Activated CD4-positive, alpha-beta T cell treated with anti-CD3 and anti-CD28 coated beads, Interleukin-2, Interleukin-6, amounts not matched to agents 100 ng/mL and 50 ng/mL, durations not matched to agents 16 hours and 8 hours (primary cell): ENCODE measurements at regions not wholly inside any gene's neighbourhood (a gene's known extent, or its start where the extent isn't known, plus 50 kb on each side); places are given as distances from the start of the nearest gene placed in this dataset.

Source experiments
- DNase-seq: peaks from one replicate; pipeline ENCODE4 v3.0.0-alpha.2; 2020

DNA sequence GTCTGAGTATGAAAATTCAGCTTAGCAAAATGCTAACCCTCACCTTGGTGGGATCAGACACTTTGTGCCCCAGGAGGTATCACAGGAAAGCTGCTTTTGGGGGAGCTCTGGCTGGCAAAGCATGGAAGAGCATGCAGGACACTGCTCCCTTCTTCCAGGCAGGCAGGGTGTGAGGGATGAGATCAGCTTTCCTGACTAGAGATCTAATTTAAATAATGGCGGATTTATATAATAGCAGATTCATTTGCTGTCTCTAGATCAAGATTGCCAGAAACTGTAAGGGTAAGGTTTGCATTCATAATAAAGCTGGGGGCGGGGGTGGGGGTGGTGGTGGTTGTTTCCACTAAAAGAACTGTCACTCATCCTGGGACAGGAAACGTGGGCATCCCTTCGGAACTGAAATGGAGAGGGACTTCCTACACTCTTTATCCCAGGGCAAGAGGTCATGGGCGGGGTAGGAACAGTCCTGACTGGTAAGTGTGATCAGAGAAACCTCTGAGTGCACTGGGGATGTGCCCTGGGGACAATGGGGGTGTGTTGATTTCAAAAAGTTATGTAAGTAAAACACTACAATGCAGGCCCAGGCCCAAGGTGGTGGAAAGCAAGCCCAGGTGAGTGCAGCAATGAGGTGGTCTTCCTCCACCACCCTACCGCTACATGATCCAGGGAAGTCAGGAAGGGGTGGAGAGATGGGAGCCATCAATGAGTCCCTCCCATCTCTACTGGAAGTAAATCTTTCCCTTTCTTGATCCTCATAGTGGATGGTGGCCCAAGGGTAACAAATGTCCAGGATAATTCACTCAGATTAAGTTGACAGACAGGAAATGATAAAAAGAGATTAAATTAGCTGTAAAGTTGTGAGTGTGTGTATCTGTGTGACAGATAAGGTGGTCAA, 171.4 kb upstream of the SERPINE2 start:
- no peak for DNase-seq

DNA sequence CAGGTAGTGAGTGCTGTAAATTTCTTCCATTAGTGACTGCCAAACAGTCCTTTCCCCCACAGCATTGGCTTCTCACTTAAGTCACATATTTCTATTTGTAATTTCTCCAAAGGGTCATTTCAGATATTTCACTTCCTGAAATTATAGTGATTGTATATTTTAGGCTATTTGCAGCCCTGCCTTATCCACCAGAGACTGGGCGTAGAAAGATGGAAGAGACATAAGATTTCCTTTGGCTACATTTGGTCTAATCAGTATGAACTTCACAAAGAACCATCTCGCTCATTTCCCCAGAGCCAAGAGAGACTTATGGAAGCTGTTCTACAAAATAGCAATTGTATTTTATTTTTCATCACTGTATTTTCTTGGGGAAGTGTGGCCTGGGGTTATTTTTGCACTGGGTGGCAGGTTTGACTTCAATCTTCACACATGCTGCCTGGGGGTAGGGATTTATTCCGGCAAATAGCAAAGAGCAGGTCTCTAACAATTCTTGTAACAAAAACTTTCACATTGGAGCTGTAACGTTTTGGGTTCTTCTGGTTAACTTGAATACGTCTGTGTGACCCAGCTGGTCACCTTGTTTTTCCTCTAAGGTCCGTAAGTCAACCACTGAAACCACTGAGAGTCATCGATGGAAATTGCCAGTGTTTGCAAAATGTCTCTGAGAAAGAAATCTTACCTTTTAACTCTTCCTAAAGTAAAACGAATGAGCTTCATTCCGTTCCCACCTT, 170.6 kb upstream of the SERPINE2 start:
- no peak for DNase-seq

DNA sequence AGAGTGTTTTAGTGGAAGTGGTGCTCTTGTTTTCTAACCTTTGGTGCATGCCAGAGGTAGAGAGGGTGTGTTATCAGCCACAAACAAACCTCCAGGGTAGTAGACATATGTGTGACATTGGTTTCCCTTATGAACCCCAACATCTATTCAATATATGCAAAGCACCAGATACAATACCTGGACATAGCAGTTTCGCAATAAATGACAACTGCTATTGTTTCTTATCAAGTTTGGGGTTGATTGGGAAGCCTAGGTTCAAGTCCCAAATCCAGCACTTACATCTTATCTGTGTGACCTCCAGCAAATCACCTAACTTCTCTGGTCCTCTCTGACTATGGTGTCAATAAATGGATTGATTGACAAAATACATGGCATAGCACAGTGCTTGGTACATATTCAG, 169.4 kb upstream of the SERPINE2 start:
- DNase-seq, result no peak

DNA sequence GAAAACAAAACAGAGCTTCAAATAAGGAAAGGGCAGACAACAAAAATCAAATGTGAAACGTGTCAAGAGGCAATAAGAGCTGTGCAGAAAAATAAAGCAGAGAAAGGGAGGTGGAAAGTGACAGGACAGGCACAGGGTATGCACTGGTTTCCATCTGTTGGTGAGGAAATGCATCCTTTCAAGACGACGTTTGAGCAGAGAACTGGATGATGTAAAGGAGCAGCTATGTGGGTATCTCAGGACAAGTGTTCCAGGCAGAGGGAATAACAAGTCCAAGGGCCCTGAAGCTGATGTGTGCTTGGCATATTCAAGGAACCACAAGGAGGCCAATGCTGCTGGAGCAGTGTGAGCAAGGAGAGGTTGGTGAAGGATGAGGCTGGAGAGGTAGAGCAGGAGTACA, 168.9 kb upstream of the SERPINE2 start:
- DNase-seq, result no peak

DNA sequence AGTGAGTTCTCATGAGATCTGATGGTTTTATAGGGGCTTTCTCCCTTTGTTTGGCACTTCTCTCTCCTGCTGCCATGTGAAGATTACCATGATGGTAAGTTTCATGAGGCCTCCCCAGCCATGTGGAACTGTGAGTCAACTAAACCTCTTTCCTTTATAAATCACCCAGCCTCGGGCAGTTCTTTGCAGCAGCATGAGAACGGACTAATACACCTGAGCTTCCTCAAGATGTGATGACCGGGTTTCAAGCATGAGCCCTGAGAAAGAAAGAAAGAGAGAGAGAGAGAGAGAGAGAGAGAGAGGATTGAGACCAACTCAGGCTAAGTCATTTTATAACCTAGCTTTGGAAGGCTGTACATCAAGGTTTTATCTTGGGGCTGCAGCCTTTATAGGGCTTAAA, 167.7 kb upstream of the SERPINE2 start:
- no peak for DNase-seq

DNA sequence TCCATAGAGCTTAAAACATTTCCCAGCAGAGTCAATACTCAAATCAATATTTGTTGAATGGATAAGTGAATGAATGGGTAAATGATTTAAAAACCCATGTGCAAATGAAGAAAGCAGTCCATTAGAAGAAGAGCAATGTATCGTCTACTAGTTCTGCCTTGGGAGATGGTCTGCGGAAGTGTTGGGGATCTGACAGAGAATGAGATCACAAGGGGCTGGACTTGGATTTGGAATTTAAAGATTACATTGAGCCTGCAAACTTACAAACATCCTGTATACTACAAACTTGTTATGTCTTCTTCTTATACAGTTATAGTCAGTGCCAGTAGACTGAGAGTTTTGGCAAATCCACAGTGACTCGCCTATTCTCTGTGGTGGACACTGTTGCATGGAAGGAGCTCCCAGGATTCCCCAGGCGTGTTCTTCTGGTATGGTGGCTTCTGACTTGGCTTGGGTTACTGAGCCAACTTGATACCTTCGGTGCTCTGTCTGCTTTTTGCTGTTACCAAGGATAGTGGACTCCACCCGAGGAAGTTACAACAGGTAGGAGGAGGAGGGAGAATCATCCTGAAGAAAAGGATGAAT, 163.3 kb upstream of the SERPINE2 start:
- DNase-seq, result no peak

DNA sequence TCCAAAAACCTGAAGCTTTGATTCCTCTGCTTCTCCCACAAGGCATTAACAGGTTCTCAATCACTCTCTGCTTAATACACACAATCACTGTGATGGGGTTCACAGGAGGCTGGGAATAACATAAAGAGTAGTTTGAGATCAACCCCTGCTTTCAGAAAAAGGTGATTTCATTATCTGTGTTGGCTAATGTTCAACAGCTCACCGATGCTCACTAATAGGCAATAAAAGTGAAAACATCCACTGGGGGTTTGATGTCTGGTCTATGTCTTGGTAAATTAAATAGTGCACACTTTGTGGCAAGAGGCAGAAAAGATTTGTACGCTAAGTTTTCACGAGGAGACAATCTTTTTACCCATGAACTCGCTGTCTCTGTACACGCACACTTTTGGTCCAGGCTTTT, 159.3 kb upstream of the SERPINE2 start:
- no peak for DNase-seq

DNA sequence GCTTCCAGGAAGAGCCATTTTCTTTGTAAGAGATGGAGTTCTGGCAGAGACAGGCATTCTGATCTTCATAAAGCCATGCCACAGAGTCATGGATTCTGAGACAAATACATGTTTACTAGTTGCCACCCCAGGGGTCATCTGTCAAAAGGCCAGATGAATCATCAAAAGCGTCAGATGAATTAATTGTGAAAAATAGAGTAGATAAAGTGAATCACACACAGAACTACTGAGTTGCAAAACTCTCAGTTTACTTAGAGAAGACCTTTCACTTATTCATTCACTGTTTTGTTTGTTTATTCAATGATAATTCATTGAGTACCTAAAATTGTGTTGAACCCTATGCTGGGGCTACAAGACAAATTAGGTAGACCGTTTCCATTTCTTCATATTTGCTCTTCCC, 157.7 kb upstream of the SERPINE2 start:
- no peak for DNase-seq

DNA sequence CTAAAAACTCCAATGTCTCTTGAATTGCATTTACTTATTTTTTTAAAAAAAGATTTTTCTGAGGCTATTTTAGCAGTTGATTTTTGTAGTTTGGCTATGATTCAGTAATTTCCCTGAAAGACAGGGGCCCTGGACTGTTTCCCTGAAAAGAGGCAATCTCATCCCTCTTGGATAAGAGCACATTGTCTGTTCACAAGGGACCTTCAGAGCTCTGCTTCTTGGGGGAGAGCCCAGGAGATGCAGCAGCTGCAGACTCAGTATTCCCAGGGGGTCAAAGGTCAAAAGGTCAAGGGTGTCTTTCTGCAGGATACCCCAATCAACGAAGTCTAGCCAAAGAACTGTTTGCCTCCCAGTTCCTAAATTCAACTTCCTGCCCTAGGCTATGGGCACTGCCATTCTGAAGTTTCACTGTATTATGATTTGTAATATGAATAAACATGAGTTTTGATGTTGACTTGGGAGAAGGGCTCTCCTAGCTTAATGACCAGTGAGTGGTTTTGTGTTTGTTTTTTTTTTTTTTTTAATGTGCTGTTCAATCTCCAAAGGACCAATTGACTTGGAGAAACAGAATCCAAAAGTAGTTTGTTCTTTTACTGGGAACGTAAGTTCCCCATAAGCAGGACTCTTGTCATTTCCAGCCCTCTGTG, 157.0 kb upstream of the SERPINE2 start:
- no peak for DNase-seq

DNA sequence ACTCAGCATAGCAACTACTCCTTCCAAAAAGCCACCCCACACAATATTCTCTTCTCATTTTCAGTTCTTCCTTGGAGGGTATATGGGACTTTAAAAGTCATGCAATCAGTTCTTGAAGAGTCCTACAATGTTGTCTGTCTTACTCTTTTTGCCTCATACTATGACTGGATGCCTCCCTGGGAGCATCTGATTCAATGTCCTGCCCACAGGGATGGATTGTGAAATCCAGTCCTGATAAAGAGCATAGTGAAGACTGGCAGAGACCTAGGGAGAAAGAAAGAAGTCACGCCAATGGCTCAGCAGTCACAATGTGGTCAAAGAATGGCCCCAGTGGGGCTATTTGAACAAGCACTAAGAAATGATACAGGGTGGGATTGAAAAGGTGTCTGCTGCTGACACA, 155.1 kb upstream of the SERPINE2 start:
- DNase-seq, result no peak

DNA sequence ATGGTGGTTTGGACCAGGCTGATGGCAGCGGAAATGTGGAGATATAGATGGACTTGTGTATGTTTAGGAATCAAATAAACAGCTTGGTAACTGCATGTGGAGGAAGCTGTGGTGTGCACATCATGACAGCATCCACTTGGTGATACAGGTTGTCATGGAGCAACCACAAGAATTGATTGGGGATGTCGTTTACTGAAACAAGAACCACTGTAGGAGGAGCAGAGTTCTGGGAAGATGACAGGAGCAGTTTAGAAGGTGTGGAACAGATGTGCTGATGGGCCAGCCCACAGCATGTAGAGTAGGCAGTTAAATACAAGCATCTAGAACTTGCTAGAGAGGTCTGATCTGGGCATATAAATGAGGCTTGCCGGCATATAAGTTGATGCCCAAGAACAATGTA, 152.4 kb upstream of the SERPINE2 start:
- no peak for DNase-seq

DNA sequence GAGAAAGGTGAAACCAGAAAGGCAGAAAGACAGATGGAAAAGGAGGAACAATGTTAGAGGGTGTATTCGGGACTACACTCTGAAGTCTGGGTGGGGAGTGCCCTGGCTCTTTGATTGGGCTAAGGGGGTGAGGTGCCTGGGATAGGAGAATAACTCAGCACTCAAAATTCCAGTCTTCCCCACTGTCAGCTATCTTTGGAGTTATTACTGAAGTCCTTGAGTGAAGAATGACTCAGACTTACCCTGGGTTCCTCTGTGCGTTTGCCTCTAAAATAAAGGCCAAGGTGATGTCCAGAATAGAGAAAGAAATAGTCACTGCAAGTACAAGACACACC, 151.8 kb upstream of the SERPINE2 start:
- DNase-seq, result no peak

DNA sequence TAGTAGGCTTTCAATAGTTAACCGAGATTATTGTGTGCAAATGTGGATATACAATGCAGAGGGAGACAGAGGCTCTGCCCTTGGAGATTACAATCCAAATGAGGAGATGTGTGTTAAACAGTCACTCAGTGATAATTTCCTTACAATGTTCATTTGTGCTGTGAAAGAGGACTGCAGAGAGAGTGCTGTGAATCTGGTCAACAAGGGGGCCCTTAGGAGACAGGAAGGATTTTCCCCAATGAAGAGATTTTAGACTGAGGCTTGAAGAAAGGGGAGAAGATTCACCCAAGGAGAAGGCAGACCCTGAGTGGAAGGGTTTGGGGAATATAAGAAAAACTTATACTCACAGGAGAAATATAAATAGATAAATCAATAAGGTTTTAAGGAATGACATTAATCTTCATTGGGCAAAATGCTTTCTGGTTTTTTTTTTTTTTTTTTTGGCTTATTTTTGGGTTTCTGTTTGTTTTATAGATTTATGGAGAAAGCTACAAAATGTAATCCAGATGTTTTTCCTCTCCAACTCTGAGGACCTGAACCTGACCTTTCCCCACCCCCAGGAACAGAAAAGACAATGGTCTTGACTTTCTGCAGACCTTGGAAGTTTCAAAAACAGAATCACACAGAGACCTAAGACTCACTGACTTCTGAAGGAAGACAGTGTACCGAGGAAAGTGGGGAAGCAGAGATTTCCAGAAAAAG, 151.3 kb upstream of the SERPINE2 start:
- no peak for DNase-seq

DNA sequence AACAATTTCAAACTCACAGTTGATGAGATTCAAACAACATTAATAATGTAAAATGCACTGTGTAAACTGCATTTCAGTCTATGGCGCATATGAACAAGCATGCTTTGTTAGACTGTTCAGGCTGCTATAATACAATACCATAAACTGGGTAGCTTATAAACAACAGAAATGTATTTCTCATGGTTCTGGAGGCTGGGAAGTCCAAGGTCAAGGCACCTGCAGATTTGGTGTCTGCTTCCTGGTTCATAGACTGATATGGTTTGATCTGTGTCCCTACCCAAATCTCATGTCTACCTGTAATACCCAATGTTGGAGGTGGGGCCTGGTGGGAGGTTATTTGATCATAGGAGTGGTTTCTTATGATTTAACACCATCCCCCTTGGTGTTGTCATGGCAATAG, 148.1 kb upstream of the SERPINE2 start:
- no peak for DNase-seq

DNA sequence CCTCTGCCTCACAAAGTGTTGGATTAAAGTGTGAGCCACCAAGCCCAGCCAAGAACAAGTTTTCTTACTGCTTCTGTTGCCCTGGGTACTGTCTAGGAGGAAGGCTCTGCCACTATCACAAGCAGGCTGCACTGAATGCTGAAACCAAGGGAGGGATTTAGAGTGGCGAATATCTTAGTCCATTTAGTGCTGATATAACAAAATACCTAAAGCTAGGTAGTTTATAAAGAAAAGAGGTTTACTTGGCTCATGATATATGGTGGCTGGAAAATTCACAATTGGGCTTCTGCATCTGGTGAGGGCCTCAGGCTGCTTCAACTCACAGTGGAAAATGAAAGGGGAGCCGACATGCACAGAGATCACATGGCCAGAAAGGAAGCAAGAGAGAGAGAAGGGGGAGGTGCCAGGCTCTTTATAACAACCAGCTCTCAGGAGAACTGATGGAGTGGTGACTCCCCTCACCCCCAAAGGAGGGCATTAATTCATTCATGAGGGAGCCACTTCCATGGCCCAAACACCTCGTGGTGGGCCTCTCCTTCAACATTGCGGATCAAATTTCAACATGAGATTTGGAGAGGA, 146.0 kb upstream of the SERPINE2 start:
- DNase-seq, result no peak

DNA sequence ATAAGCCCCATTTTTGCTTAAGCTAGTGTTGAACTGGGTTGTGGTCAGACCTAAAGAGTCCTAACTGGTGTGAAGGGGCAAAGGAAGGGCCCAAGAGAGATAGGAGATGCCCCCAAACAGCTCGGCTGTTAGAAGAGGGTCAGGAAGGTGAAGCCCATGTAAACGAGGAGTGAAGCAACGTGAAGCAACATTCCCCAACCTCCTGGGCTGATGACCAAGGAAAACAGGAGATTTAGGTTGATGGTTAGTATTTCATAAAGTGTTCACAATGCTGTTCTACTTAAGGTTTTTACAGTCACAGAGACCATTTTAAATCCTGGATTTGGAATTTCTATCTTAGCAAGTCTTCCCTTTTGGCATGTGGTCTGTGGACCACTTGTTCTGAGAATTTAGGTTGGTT, 144.0 kb upstream of the SERPINE2 start:
- DNase-seq, result no peak

DNA sequence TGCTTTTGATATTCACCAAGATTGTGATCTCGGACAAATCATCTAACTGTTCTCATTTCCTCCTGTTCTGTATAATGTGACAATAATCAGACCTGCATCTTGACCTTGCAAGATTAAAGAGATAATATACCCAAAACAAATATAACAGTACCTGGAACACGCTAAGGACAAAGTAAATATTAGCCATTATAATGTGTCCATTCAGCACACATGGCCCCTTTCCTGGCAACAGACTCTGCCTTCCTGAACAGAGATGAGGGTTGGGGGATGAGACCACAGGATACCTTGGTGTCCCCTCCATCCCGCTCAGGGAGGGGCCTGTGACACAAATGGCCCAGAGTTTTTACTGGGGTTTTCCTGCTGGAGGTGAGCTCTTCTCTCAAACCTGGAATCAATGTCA, 143.4 kb upstream of the SERPINE2 start:
- DNase-seq, result no peak

DNA sequence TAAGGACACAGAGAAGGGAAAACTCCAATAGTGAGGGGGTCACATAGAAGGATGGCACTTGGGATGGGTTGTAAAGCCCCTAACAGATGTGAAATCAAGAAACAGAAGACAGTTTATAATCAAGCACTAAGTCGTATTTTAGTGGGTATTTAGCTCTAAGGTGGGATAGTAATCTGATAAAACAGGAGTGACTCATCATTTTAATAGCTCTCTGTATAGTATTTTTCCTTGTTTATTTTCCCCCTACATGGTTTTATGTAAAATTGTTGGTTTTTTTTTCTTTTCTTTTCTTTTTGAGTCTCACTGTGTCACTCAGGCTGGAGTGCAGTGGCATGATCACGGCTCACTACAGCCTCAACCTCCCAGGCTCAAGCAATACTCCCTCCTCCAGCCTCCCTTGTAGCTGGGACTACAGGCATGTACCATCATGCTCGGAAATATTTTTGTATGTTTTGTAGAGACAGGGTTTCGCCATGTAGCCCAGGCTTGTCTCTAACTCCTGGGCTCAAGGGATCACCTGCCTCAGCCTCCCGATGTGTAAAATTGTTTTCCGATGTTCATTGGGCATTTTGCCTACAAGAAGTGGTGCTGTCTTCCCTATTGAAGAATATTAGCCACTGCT, 142.6 kb upstream of the SERPINE2 start:
- DNase-seq, result no peak

DNA sequence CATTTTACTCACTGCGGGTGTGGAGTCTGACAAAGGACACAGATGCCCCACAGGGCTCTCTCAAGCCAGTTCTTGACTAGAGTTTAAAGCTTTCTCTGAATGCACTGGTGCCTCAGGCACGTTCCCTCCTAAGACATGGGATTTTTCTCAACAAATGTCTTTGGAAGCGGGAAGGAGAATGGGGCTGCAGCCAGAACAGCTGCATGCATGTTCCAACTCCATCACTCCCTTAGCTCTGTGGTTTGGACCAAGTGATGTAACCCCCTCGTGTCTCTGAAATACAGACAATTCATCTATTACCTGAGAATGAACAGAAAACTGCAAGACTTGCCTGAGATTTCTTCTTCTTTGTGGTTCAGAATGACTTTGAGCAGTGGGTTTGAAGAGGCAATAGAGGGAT, 141.7 kb upstream of the SERPINE2 start:
- no peak for DNase-seq

DNA sequence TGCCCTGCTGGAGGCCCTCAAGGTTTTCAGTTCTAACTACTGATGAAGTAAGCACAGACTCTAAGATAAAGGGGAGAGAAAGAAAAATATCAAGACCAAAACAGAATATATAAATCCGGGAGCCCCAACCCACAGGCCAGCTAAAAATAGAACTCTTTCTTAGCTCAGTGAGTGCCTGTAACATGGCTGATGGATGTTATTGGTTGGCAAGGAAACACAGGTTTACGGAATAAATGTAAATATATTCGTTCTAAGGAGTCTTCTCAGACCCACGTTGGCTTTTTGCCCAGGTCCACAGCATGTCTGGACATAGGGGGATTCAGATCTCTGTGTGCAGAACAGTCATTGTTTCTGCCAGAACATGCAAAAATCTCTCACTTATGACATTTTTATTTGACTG, 139.0 kb upstream of the SERPINE2 start:
- no peak for DNase-seq

DNA sequence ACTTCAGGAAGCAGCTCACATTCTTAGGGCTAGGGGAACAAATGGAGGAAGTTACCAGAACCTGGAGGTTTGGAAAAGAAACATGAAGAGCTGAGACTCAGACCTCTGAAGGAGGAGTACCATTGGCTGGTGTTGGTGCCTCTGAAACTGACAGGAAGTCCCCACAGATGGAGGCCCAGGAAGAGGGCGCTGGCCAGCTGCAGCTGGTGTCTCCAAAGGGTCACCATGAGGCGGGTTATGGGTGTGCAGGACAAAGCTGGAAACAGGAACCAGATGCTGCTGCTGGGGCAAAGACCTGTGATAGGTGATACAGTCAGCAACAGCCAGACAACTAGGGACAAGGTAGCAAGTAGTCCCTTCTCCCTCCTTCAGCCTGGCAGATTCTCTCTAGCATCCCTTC, 136.5 kb upstream of the SERPINE2 start:
- DNase-seq, result no peak

DNA sequence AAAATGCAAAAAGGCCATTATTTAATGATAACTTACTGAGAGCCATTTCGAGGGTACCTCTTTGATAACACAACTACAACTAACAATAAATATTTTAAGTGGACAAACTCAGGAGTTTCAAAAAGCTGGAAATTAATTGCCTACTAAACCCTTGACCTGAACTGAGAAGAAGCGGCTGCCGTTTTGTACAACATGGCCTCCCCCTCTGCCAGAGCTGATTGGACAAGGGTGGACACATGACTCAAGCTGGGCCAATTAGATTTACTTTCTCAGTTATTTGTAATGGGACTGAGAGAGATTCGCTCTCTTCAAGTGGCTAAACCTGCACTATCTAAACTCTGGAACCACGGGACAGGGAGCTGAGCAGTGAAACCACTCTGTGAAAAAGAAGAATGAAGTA, 135.9 kb upstream of the SERPINE2 start:
- DNase-seq, result no peak
